AG04450 (cell line): ENCODE measurements at regions not wholly inside any gene's neighbourhood (a gene's known extent, or its start where the extent isn't known, plus 50 kb on each side); places are given as distances from the start of the nearest gene placed in this dataset.
A peak's percentile ranks its signal among the peaks of the same experiment; 100 is the strongest.

ENCODE experiments used
- CTCF ChIA-PET: fragments of 300-600, 350-600 bp; formaldehyde crosslinking; extraction: SDS; loops from one replicate; lab custom pipeline; 2022; ENCODE audit warnings: antibody characterized with exemption, inconsistent platforms; lab: Charles Lee
- POLR2A ChIA-PET: fragments of 350-600 bp; formaldehyde crosslinking; extraction: SDS; loops from one replicate; lab custom pipeline; 2021; ENCODE audit warnings: antibody characterized with exemption, inconsistent platforms; lab: Yijun Ruan, JAX
- DNase-seq: peaks from one replicate; pipeline ENCODE4 v3.0.0-alpha.2; 2011; ENCODE audit warnings: low read depth, low spot score
- H3K27ac ChIP-seq: one replicate; pipeline ENCODE4 v1.5.1; 2012; ENCODE audit warnings: low read depth, low read length, control low read depth
- H3K27me3 ChIP-seq: one replicate; pipeline ENCODE4 v1.6.0; 2012; ENCODE audit warnings: low read length; ENCODE audit not compliant: control insufficient read depth, insufficient read depth
- H3K4me3 ChIP-seq: 2 replicates; pipeline ENCODE4 v1.5.1; 2011; ENCODE audit warnings: mild to moderate bottlenecking, low read depth, low read length, control low read depth
- H3K9me3 ChIP-seq: 2 replicates; pipeline ENCODE4 v1.5.1; 2012; ENCODE audit warnings: low read length; ENCODE audit not compliant: control insufficient read depth, insufficient read depth
- CTCF ChIP-seq: IDR thresholded peaks from 2 replicates; pipeline ENCODE4 v1.5.1; 2011; ENCODE audit warnings: low read depth, low read length, control low read depth, inconsistent platforms

DNA sequence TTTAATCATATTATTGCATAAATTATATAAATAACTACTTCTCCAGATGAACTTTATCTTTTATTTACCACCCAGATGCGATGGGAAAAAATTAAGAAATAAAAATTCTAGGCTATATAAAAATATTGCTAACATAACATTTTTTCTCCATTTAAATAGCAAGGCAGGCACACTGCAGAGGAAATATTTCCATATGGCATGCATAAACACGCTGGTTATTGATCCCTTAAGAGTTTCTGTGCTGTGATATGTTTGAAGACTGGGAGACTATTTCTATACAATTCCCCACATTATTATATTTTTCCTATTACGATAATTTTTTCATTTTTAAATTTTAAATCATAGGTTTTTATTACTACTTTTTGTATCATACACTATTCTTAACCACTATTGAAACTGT is 131.5 kb downstream of the C12orf50 start:
- Histone ChIP-seq H3K4me3 (no peak overlapping the region), H3K27ac (no peak overlapping the region), H3K27me3 (no peaks in the 10 kb centered on the region), H3K9me3 (no peaks in the 10 kb centered on the region)
- TF ChIP-seq CTCF, result no peak
- ChIA-PET CTCF (no interaction called here), POLR2A (no interaction called here)
- no peak for DNase-seq

GRCh38 chr12:87883806-87884205 is 145.4 kb downstream of the C12orf50 start:
- Histone ChIP-seq H3K4me3 (no peak overlapping the region), H3K27ac (no peak overlapping the region), H3K27me3 (no peaks in the 10 kb centered on the region), H3K9me3 (no peaks in the 10 kb centered on the region)
- CTCF ChIA-PET, result interaction anchor here (1.6 kb wide), 1 partner anchor 35 kb away, joined by 3 read pairs; no protein-coding TSS in a partner anchor
- DNase-seq, result no peak
- no peak for TF ChIP-seq CTCF
- POLR2A ChIA-PET, result no interaction called here

- Histone ChIP-seq H3K4me3 (no peak overlapping the region), H3K27ac (no peak overlapping the region), H3K9me3 (no peaks in the 10 kb centered on the region), H3K27me3 (no peaks in the 10 kb centered on the region)
- TF ChIP-seq CTCF, result no peak
- DNase-seq, result no peak
- POLR2A ChIA-PET, result no interaction called here
- CTCF ChIA-PET, result no interaction called here
Observed at GRCh38 chr12:87879141-87879540, 150.1 kb downstream of the C12orf50 start.

DNA sequence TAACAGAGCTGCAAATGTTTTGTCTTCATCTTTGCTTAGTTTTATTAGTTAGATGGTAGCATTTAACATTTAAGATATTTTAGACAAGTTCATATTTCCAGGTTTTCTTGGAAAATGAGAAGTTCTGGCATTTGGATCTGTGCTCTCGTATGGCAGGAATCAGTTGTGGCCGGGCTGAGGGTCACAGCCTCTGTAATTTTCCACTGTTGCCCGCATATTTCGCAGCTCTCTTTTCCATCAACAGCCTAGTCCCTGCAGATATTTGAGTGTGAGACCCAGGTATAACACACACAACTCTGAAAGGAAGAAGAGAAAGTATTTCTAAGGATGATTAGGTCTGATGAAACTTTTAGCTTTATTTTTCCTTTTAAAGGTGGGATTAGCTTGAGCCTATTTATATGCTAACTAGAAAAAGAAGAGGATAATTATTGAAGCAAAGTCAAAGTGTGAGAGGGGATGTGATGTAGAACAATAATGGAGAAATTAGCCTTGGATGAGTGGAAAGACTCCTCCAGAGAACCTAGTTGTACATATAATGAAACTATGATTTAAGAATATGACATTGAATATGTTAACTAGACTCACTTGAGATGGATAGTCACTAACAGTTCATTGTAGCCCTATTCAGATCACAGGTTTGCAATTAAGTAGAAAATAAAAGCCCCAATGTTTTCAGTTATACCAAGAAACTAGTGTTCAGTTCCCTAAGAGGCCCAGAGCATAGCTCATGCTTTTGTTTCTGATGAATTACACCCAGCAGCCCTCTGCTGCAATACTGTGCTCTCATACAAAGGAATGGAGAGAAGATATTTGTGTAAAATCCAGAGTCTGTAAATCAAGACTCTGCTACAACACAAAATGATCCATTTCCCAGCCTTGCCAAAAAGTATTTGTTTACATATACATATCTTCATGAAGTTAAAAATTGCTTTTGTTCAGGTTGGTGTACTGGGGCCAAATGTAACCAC is 158.4 kb downstream of the C12orf50 start:
- ChIA-PET POLR2A (no interaction called here), CTCF (interaction anchor here (0.8 to 1.0 kb wide), 2 partner anchors 23 to 82 kb away, joined by 3 to 4 read pairs; no protein-coding TSS in a partner anchor)
- TF ChIP-seq CTCF, result no peak
- H3K27ac ChIP-seq, result no peak overlapping the region
- no peaks in the 10 kb centered on the region for H3K27me3 ChIP-seq
- peak; percentile 11 for DNase-seq
- no peaks in the 10 kb centered on the region for H3K9me3 ChIP-seq
- no peak overlapping the region for H3K4me3 ChIP-seq

DNA sequence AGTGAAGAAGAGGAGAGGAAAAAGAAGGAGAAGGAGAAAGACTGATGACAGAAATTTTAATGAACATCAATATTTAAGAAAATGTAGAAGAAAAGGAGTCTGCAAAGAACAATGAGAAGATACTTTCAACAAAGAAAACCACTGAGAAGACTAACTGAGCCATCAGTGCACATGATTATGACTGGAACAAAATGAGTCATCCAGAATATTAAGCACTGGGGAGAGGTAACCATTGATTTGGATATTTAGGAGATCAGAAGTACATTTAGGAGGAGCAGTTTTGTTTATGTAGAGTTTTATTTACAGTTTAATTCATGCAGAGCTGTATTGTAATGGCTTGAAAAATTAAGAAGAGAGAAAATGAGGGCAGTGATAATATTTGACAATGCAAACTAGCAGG is 159.1 kb downstream of the C12orf50 start:
- CTCF ChIA-PET, result interaction anchor here (1.0 kb wide), 1 partner anchor 83 kb away, joined by 3 read pairs; no protein-coding TSS in a partner anchor
- POLR2A ChIA-PET, result no interaction called here
- no peak for TF ChIP-seq CTCF
- Histone ChIP-seq H3K27me3 (no peaks in the 10 kb centered on the region), H3K9me3 (no peaks in the 10 kb centered on the region), H3K27ac (no peak overlapping the region), H3K4me3 (no peak overlapping the region)
- no peak for DNase-seq
